ENCODE measurements at regions not wholly inside any gene's neighbourhood (a gene's known extent, or its start where the extent isn't known, plus 50 kb on each side); places are given as distances from the start of the nearest gene placed in this dataset.

DNA sequence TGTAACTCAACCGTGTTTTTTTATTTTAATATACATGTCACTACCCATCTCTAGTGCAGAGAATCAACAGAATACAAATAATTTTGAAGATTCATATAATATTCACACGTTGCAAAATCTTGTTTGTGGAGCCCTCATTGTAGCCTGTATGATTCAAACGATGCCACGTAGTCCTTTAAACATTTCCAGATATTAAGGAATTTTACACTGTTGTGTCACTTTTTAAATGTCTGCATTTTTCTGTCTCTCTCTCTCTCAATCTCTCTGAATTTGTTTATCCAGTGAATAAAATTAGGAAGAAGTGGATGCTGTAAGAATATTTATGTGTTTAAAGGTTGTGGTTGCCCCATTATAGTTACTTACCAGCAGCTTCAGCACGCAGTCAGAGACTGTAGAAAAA lies 262.0 kb downstream of the PAX1 start:
- no peak for DNase-seq (ENCODE audit: low spot score)

DNA sequence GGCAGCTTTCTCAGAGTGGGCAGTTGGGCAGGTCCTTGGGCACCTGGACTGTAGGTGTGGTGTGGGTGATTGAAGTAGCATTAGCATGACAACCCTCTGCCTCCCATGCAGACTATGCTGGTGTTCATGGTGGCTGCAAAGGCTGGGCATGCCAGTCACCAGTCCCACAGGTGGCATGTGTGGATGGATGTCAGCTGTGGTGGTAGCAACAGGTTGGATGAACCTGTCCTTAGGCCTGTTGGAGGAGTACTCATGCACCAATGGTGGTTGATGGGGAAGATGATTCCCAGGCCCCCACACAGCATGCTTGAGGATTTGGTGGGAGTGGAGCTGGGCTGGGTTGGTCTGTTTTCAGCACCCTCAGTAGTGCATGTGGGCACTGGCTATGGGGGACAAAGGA lies 251.1 kb downstream of the PAX1 start:
- DNase-seq (ENCODE audit: low spot score) = no peak

DNA sequence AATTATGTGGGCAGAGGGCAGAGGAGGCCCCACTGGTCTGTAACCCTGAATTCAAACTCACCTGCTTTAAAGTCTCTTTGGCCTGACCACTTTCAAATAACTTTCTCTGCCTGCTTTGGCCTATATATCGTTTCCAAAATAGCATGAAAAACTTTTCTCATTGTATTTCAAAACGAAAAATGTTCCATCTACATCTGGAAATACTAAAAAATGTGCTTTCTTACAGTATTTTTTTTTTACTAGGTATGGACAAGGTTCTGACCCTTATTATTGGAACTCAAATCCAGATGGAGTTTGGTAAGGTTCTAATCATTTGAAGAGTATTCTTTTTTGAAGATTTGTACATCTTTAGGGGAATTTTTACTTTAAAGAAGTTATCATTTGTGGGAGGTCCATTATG lies 241.9 kb downstream of the PAX1 start:
- no peak for DNase-seq (ENCODE audit: low spot score)

DNA sequence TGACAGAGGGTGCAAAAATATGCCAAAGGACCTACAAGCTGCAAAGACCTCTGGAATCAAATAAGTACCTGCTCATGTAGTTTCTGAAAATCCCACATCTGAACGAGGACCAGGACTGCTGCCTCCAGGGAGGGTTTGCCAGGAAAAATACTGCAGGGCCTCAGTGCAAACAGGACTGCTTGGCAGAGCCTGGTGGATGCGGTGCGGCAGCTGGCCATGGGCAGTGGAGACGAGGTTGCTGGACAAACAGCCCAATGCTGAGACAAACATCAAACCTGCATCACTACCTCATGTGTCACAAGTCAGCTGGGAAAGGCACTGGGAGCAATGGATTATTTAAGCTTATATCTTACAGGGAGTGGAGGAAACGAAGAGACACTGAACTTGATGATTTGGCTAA lies 238.8 kb downstream of the PAX1 start:
- DNase-seq (ENCODE audit: low spot score) = no peak

DNA sequence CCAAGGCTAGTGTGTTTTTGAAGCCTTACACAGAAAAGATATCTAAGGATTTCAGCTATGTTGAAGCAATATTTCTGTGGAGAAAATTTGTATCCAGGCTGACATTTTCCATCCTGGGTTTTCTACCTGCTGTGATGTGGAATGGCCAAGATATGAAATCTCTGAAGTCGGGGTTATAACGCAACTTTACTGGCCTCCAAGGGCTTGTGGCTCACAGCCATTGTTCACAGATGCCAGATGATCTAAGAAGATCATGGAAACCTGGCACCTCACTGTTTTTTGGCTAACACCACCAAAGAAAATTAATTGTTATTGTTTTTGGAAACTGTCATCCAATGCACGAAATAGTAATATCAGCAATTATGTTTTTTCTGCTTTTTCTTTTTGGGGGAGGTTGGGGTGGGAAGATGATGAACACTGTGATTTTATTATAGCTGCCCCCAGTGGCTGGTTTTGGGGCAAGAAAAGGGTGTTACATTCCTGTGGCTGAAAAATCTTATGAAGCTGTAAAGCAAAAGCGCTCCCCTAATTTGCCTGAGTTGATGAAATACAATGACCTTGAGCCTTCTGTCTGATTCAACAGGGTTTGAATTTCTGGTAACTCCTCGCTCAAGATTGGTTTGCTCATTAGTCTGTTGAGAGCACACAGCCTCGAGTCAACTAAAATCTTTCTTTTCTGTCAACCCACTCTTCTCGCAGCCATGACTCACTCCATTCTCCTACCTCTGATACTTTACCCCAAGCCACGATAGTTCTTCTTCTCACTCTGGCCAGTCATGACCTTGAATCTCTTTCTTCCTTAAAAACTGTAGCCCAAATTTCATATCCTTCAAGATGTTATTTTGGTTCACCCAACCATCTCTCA lies 236.7 kb downstream of the PAX1 start:
- DNase-seq (ENCODE audit: low spot score) = no peak

DNA sequence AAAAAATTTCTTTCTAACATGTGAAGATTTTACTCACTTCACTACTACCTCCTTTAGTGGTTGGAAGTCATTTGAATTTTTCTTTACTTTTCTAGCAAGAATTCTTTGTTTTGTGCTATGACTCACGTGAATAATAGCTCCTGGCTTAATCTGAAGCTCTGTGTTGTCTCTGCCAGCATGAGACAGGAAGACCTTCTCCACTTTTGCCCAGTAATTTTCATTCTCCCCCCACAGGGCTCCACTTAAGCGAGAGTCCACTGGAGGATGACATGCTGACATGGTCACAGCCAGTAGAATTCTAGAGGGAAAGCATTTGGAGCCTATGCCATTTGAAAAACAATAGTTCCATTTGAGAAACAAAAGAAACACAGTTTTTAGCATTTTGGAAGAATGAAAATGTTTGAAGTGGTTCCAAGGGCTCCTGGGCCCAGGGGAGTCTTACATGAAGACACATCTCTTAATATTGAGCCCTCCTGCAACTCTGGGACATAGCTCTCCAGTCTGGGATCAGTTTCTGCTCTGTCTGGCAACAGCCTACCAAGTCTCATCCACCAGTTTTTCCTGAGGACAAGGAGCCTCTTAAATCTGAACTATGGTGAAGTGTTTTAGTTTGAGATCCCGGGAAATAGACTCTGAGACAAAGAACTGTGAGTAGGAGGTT lies 231.4 kb downstream of the PAX1 start:
- no peak for DNase-seq (ENCODE audit: low spot score)

DNA sequence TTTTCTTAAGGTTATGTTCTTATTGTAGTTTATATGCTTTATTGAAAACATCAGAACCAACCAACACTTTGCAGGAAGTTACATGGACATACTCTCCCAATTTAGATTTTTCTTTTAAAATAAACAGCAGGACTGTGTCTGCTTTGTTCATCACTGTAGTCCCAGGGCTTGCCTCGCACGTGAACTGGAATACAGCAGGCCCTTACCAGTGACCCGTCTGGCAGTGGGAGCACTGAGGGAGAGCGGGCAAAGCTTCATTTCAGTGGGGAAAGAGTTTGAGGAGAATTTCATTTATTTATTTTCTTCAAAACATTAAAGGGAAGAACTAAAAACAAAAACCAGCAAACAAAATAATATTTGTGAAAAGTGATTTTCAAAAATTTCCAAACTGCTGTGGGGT lies 230.8 kb downstream of the PAX1 start:
- no peak for DNase-seq (ENCODE audit: low spot score)

DNA sequence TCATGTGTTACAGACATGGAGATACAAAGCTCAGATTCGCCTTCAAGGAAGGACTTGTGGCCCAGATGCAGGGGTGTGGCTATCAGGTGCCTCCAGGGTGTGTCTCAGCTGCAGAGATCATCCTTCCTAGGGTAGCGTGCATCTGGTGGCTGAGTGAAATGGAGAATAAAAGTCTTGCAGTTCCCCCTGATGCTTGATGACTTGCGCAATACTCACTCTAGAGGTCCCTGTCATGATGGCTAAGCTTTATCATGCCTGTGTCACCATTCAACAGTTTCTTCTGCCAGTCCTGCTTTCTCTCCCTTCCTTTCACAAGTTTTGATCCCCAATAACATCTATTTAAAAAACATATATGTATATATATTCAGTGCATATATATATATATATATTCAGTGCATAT lies 228.1 kb downstream of the PAX1 start:
- DNase-seq (ENCODE audit: low spot score) = no peak

DNA sequence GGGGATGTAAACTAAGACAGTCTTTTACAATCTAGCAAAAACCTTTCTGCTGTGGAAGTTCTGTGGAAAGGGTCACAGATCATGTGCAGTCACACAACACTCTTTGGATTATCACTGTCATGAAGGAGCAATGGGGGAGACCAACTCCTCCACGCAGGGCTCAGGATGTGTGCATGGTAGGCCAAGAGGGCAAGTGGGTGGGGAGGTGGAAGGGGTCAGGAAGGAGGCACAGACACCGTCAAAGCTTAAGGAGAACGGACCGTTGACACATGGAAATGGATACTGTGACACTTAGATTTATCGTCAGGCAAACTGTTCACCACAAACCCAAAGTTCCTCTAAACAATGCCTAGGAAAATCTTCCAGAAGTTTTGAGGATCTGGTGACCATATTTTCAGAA lies 215.8 kb downstream of the PAX1 start:
- DNase-seq (ENCODE audit: low spot score) = no peak

DNA sequence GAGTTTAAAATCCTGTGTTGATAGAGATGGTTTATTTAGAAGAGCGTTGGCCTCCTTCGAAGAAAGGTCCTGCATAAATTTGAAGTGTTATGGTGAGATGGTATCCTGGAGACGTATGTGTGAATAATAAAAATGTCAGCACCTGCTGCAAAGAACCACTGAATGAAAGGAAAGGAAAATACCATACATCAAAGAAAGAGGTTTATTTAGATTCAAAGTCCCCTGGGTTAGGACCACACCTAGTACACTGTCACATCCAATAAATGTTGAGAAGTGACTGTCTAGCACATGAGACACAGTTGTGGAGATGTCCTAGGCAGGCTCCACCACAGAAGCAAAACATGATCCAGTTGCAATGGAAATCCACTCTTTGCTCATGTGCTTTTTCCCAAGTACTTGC lies 214.7 kb downstream of the PAX1 start:
- no peak for DNase-seq (ENCODE audit: low spot score)

DNA sequence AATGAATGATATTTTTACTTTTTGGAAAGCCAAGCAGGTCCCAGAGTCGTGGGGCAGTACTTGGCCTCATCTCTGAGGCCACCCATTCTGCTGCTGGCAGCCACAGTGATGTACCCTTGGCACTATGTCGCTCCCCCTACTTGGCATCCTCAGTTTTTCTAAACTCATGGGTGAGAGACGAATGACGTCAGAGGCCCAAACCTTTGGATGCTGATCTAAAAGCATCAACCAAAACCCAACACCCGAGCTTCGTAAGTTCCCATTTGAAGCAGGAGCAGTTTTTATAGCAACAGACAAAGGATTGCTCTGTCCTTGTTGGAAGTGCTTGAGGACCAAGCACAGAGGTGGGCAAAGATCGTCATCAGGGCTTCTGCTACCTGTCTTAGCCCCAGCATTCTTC lies 212.9 kb downstream of the PAX1 start:
- no peak for DNase-seq (ENCODE audit: low spot score)

DNA sequence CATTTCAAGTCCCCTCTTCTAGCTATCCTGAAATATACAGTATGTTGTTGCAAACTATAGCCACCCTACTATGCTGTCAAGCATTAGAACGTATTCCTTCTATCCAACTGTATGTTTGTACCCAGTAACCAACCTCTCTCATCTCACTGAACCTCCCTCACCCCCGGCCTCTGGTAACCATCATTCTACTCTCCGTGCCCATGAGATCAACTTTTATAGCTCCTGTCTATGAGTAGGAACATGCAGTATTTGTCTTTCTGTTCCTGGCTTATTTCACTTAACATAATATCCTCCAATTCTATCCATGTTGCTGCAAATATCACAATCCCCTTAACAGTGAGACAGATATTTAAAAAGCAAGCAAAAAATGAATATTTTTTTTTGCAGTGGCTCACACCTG lies 196.9 kb downstream of the PAX1 start:
- DNase-seq (ENCODE audit: low spot score) = no peak

DNA sequence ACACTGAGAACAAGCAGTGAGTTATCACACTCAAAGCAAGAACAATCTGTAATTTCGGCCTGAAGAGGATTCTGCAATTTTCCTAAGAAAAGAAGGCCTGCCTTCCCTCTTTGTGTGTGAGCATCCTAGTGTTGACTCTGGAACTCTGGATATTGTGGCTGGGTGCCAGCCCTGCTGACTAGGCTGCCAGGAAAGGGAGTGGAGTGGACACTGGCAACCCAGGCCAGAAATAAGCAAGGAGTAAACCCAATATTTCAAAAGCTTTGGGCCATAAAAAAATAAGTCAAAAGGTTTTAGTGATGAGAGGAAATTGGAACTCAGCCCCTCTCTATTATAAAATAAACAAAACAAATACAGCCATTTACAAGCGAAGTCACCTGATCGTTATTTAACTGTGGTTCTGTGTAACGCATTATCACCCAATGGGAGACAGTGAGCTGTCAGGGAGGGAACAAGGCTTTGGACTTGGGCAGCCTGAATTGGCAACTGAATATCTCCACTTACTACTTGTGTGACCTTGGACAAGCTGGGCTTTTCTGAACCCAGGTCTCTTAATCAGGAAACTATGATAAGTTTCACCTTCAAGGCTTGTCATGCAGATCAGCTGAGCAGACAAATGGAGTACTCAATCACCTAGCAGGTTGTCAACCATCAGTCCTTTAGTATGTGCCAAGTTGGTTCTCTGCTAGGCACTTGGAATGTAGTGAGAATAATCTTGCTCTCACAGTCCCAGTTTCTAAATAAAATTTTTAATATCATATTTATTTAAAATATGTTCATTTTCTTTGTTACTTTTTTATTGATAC lies 196.2 kb downstream of the PAX1 start:
- no peak for DNase-seq (ENCODE audit: low spot score)

DNA sequence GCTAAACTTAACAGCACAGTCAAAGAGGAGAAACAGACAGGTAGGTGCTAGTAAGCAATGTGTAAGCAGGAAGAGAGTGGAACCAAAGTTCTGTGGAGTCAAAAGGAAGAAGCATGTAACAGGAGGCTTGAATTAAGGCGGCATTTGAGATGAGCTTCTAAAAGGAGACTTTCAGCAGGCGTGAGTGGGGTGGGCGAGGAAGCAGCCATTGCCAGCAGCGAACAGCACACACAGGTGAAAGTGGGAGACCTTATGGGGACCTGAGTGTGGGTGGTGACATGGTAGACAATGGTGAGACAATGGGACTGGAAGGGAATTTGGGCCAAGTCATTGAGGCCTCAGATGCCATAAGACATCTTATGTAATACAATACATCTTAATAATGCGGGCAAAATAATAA lies 195.0 kb downstream of the PAX1 start:
- no peak for DNase-seq (ENCODE audit: low spot score)

DNA sequence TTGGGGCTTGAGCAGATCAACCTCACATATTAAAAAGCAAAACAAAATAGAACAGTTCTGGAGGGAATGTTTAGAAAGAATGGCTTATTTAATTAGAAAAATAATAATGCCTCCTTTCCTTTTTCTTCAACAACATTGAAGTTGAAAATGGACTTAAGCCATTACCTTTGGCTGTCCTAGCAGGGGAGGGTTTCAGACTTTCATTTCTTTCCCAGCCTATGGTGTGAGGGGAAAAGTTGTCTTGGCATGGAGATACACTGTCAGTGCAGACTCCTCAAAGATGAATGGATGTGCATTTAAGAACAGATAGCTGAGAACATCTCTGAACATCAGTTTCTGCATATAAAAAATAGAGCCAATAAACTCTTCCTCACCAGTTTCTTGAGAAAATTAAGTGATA lies 169.5 kb downstream of the PAX1 start:
- no peak for DNase-seq (ENCODE audit: low spot score)

DNA sequence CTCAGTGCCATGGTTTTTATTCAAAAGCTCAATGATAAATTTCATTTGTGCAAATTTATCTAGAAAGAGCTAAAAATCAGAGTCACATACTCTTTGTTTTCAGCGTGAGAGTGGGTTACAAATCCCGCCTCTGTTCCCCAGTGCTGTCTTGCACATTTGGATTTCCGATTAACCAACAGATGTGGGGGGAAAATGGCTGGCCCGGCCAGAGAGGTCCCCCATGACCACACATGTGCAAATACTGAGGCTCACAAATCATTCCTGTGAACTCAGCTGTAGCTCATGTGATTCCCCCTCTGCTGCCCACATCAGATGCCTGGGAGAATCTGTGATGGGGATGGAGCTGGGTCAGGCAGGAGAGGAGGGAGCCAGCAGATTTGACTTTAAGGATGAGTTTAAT lies 168.7 kb downstream of the PAX1 start:
- no peak for DNase-seq (ENCODE audit: low spot score)

DNA sequence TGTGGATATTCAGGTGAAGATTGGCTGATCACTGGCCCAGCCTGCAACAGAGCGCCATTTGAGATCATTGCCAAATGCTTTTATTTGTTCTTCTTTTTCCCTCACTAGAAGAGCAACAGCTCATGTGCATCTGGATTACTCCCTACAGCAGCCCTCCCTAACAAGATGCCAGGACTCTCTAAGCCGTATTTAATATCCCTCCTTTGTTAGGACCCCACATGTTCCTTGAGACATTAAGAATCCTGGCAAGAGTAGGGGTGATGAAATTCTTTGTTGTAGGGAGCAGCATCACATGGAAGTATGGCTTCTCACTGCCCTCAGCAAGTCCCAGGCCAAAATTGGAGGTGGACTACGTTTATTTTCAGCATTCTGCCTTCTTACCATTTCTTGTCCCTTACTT lies 167.8 kb downstream of the PAX1 start:
- no peak for DNase-seq (ENCODE audit: low spot score)

DNA sequence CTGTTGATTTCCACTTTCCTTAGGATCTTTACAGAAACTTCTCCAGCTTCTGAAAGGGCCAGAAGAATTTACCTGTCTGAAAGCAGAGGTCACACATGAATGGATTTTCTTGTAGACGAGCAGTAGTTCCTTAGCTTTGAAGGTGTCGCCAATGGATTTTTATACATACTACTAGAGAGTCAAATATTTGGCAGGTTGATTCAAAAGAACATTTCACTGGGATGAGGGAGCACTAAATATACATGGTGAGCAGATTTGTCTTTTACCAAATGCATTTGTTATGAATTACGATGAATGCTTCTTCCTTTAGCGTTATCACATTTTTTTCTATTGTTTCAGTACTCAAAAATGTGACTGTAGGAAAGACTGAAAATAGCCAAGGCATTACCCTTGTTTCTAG lies 162.3 kb downstream of the PAX1 start:
- no peak for DNase-seq (ENCODE audit: low spot score)

DNA sequence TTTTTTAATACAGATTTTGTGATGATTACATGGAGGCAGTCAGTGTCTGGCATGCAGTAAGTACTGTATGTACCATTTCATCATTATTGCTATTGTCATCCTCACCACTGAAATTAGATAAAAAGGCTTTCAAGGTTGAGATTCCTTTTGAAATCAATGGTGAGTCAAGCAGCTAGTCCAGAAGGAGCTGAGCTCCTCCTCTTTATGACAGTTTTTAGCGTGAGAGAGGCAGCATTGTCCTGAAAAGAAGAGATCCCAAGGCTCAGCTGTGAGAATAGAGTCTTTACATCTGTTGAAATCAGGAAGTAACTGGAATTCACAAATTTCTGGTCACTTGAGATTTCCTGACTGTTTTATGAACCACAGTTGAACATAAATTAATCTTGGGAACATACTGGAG lies 161.9 kb downstream of the PAX1 start:
- DNase-seq (ENCODE audit: low spot score) = no peak

DNA sequence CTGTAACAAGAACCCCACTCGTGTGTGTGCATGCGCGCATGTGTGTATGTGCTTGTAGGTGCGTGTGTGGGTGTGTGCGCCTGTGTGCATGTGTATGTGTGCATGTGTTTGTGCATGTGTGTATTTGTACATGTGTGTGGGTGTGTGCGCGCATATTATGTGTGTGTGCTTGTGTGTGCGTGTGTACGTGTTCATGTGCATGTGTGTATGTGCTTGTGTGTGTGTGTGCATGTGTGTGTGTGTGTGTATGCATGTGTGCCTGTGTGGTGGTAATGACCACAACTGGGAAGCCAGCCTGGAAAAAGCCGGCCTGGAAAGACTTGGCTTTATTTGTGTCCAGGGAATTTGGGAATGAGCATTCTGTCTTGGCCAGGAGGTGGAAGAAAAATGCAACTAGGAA lies 157.5 kb downstream of the PAX1 start:
- DNase-seq (ENCODE audit: low spot score) = peak; percentile 68

DNA sequence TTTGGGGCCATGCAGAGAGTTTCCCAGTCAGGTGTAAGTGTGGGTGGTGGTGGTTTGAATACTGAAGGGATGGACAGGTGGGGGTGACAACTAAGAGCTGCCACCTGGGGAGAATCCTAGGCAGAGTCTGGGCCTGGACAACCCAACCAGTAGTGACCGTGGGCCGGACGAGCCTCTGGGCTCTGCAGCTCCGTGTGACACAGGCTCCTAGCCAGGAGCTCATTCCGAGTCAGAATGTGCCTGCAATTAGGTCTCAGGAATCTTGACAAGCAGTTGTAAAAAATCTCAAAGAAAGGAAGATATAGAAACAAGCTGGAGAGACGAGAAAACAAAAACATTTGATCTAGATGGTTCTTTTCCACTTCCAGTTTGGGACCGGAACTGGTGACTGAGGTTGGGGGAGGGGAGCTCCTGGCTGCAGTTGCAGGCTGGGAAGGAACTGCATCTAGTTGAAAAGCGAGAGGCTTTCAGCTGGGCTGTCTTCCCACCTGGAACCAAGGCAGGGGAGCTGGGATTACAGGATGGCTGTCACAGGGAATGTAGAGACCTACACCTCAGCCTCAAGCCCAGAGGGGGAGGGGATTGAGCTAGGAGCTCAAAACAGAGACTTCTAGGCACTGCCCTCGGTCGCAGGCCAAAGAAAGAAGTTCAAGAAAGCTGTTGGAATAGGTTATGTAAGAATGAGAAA lies 156.9 kb downstream of the PAX1 start:
- no peak for DNase-seq (ENCODE audit: low spot score)

DNA sequence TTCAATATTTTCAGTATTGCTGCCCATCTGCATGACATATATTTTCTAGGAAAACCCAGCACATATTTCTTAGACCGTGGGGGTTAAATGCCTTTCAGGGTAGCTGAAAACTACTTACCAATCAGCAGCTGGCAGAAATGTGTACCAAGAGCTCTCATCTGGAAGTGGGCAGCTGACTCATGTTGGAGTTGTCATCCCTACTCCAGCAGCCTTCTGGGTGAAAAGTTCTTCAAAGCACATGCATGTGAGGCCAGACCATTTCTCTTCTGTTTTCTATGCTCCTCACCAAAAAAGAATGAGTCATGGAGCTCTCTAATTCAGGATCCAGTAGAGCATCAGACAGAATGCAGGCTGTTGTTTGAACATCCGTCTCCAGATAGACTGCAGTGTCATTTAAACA lies 135.5 kb downstream of the PAX1 start:
- DNase-seq (ENCODE audit: low spot score) = no peak
